AG09309 (cell line): ENCODE measurements at regions not wholly inside any gene's neighbourhood (a gene's known extent, or its start where the extent isn't known, plus 50 kb on each side); places are given as distances from the start of the nearest gene placed in this dataset.

Experiments used
- DNase-seq: peaks from one replicate; pipeline ENCODE4 v3.0.0-alpha.2; 2010; ENCODE audit warnings: low read depth
- H3K4me3 ChIP-seq: 2 replicates; pipeline ENCODE4 v1.5.1; 2011; ENCODE audit warnings: mild to moderate bottlenecking, low read depth, low read length, moderate library complexity; ENCODE audit not compliant: control insufficient read depth
- CTCF ChIP-seq: IDR thresholded peaks from 2 replicates; pipeline ENCODE4 v1.5.1; 2011; ENCODE audit warnings: mild to moderate bottlenecking, low read depth, low read length, inconsistent platforms; ENCODE audit not compliant: insufficient read depth, control insufficient read depth; ENCODE audit errors: missing control alignments

GRCh38 chr7:128172963-128173362 lies 68.1 kb upstream of the LEP start:
- no peak for DNase-seq
- TF ChIP-seq CTCF = no peak
- H3K4me3 ChIP-seq = no peak overlapping the region

GRCh38 chr7:128174386-128174785 lies 66.7 kb upstream of the LEP start:
- no peak overlapping the region for H3K4me3 ChIP-seq
- no peak for TF ChIP-seq CTCF
- no peak for DNase-seq

GRCh38 chr7:128176696-128177095 lies 64.4 kb upstream of the LEP start:
- DNase-seq = no peak
- H3K4me3 ChIP-seq = no peak overlapping the region
- TF ChIP-seq CTCF = no peak

- no peak for DNase-seq
- no peak for TF ChIP-seq CTCF
- no peak overlapping the region for H3K4me3 ChIP-seq
These were observed 63.1 kb upstream of the LEP start for GRCh38 chr7:128177768-128178550.

- no peak for TF ChIP-seq CTCF
- DNase-seq = no peak
- H3K4me3 ChIP-seq = no peak overlapping the region
These were observed 62.5 kb upstream of the LEP start for GRCh38 chr7:128178611-128179010.

- DNase-seq = no peak
- no peak for TF ChIP-seq CTCF
- H3K4me3 ChIP-seq = no peak overlapping the region
These were observed 52.5 kb upstream of the LEP start for GRCh38 chr7:128188396-128189230.
